H1 (cell line): ENCODE measurements at regions not wholly inside any gene's neighbourhood (a gene's known extent, or its start where the extent isn't known, plus 50 kb on each side); places are given as distances from the start of the nearest gene placed in this dataset.
"Not testable (repeated sequence)": the region's sequence is repeated elsewhere in the genome, so short reads cannot be mapped to it uniquely, and the experiment has no call there.

Source experiments
- CTCF ChIA-PET: fragments of 300-600 bp; sonication (Branson Sonifier 250); formaldehyde crosslinking; loops from one replicate; lab custom pipeline; 2021; ENCODE audit not compliant: partially characterized antibody; lab: Charles Lee
- POLR2A ChIA-PET: fragments of 300-600 bp; sonication (Branson Sonifier 250); formaldehyde crosslinking; loops from one replicate; lab custom pipeline; 2021; ENCODE audit warnings: inconsistent platforms; ENCODE audit not compliant: partially characterized antibody; lab: Charles Lee
- DNase-seq, 2 experiments: peaks; one replicate each; pipeline versions ENCODE4 v3.0.0 to v3.0.0-alpha.2; 2010 to 2022; ENCODE audit warnings: low spot score in 2 of 2, low read depth in 1 of 2, mixed read lengths in 1 of 2
- FAIRE-seq: peaks from 2 replicates; lab custom pipeline; 2011; peaks lifted over from hg19 to GRCh38; lab: Jason Lieb, UNC
- H2AFZ ChIP-seq: 2 replicates; pipeline ENCODE4 v1.8.1; 2012; ENCODE audit warnings: low read length, inconsistent platforms
- H2AK5ac ChIP-seq: 2 replicates; pipeline ENCODE4 v1.6.1; 2013; ENCODE audit warnings: low read depth, low read length
- H2BK120ac ChIP-seq: replicated peaks from 2 replicates; pipeline ENCODE3; 2013; ENCODE audit warnings: low read depth, low read length, inconsistent platforms
- H2BK12ac ChIP-seq: 2 replicates; pipeline ENCODE4 v1.6.1; 2013; ENCODE audit warnings: low read depth, low read length
- H2BK15ac ChIP-seq: 2 replicates; pipeline ENCODE4 v1.6.1; 2013; ENCODE audit warnings: low read length
- H2BK20ac ChIP-seq: 2 replicates; pipeline ENCODE4 v1.6.1; 2013; ENCODE audit warnings: low read length
- H2BK5ac ChIP-seq: 2 replicates; pipeline ENCODE4 v1.6.1; 2013; ENCODE audit warnings: low read depth, low read length
- H3K14ac ChIP-seq: 2 replicates; pipeline ENCODE4 v1.6.1; 2013; ENCODE audit warnings: inconsistent platforms; ENCODE audit not compliant: insufficient read length
- H3K18ac ChIP-seq: 2 replicates; pipeline ENCODE4 v1.6.1; 2013; ENCODE audit warnings: low read length; ENCODE audit errors: extremely low read depth
- H3K23ac ChIP-seq: 2 replicates; pipeline ENCODE4 v1.6.1; 2013; ENCODE audit warnings: inconsistent platforms; ENCODE audit not compliant: insufficient read length
- H3K23me2 ChIP-seq: 2 replicates; pipeline ENCODE4 v1.6.1; 2013; ENCODE audit warnings: low read depth, low read length
- H3K27ac ChIP-seq: 2 replicates; pipeline ENCODE4 v1.6.1; 2011; ENCODE audit warnings: low read depth, low read length, inconsistent platforms
- H3K27me3 ChIP-seq, 4 experiments: replicated peaks in 1 of 4; 1 replicate in 1 of 4; 2 replicates in 3 of 4; pipeline versions ENCODE4 v1.6.1 to v1.8.1; 2011 to 2013; ENCODE audit warnings: low read length in 3 of 4, mild to moderate bottlenecking in 3 of 4, inconsistent platforms in 2 of 4, mixed read lengths in 2 of 4, moderate library complexity in 1 of 4; ENCODE audit not compliant: control insufficient read depth in 3 of 4, insufficient read depth in 3 of 4; ENCODE audit errors: extremely low read depth in 1 of 4
- H3K36me3 ChIP-seq, 4 experiments: 2 replicates each; pipeline versions ENCODE4 v1.6.1 to v1.8.1; 2011 to 2013; ENCODE audit warnings: mild to moderate bottlenecking in 4 of 4, low read length in 3 of 4, moderate library complexity in 2 of 4, control low read depth in 1 of 4, inconsistent platforms in 1 of 4; ENCODE audit not compliant: insufficient read depth in 4 of 4, control insufficient read depth in 2 of 4
- H3K4ac ChIP-seq: replicated peaks from 2 replicates; pipeline ENCODE3; 2013; ENCODE audit warnings: low read length, low read depth, mixed read lengths, inconsistent platforms; ENCODE audit not compliant: insufficient read length
- H3K4me1 ChIP-seq, 4 experiments: replicated peaks in 1 of 4; 1 replicate in 1 of 4; 2 replicates in 3 of 4; pipeline versions ENCODE4 v1.6.1 to v1.8.1; 2011 to 2013; ENCODE audit warnings: low read length in 3 of 4, inconsistent platforms in 2 of 4, mixed read lengths in 1 of 4; ENCODE audit not compliant: insufficient read depth in 4 of 4, control insufficient read depth in 3 of 4
- H3K4me2 ChIP-seq, 2 experiments: 2 replicates each; pipeline versions ENCODE4 v1.6.1 to v1.8.1; 2011 to 2013; ENCODE audit warnings: low read depth in 2 of 2, low read length in 2 of 2, control low read depth in 1 of 2, inconsistent platforms in 1 of 2, mild to moderate bottlenecking in 1 of 2; ENCODE audit not compliant: insufficient read depth in 1 of 2
- H3K4me3 ChIP-seq, 4 experiments: fragments of 200-600, 300-600 bp in 1 of 4; sonication (generic), shearing (Covaris generic), sonication (Bioruptor Twin) in 1 of 4; 2 replicates each; pipeline versions ENCODE4 v1.5.1 to v1.8.1; 2011 to 2016; ENCODE audit warnings: low read length in 4 of 4, low read depth in 3 of 4, control low read depth in 2 of 4, inconsistent platforms in 2 of 4, mild to moderate bottlenecking in 2 of 4, mixed read lengths in 1 of 4, moderate library complexity in 1 of 4; ENCODE audit not compliant: insufficient read depth in 2 of 4; ENCODE audit errors: extremely low read depth in 1 of 4
- H3K56ac ChIP-seq: replicated peaks from 2 replicates; pipeline ENCODE3; 2013; ENCODE audit warnings: low read depth, mild to moderate bottlenecking, mixed read lengths, low read length, inconsistent platforms; ENCODE audit not compliant: insufficient read length
- H3K79me1 ChIP-seq: 2 replicates; pipeline ENCODE4 v1.6.1; 2013; ENCODE audit warnings: low read depth, low read length, control low read depth
- H3K79me2 ChIP-seq, 2 experiments: 2 replicates each; pipeline versions ENCODE4 v1.6.1 to v1.8.1; 2012 to 2013; ENCODE audit warnings: low read length in 2 of 2, mild to moderate bottlenecking in 2 of 2, inconsistent platforms in 1 of 2; ENCODE audit not compliant: insufficient read depth in 2 of 2, control insufficient read depth in 1 of 2
- H3K9ac ChIP-seq, 4 experiments: replicated peaks in 1 of 4; 1 replicate in 1 of 4; 2 replicates in 3 of 4; pipeline versions ENCODE4 v1.6.1 to v1.8.1; 2011 to 2013; ENCODE audit warnings: low read depth in 3 of 4, low read length in 3 of 4, control low read depth in 2 of 4, mild to moderate bottlenecking in 2 of 4, moderate library complexity in 2 of 4, inconsistent platforms in 1 of 4; ENCODE audit errors: extremely low read depth in 1 of 4
- H3K9me3 ChIP-seq, 2 experiments: 2 replicates each; pipeline versions ENCODE4 v1.6.1 to v1.8.1; 2012 to 2013; ENCODE audit warnings: mild to moderate bottlenecking in 2 of 2, moderate library complexity in 2 of 2, control low read depth in 1 of 2, inconsistent platforms in 1 of 2, low read depth in 1 of 2, low read length in 1 of 2, mixed read lengths in 1 of 2; ENCODE audit not compliant: insufficient read depth in 2 of 2
- H4K20me1 ChIP-seq, 2 experiments: replicated peaks in 1 of 2; 2 replicates each; pipeline versions ENCODE3 to v1.8.1; 2011 to 2013; ENCODE audit warnings: inconsistent platforms in 2 of 2, low read length in 2 of 2, mild to moderate bottlenecking in 1 of 2; ENCODE audit not compliant: insufficient read depth in 2 of 2, control insufficient read depth in 1 of 2
- H4K5ac ChIP-seq: 2 replicates; pipeline ENCODE4 v1.6.1; 2013; ENCODE audit warnings: low read length, low read depth, mixed read lengths, inconsistent platforms; ENCODE audit not compliant: insufficient read length
- H4K8ac ChIP-seq: 2 replicates; pipeline ENCODE4 v1.8.0; 2013; ENCODE audit warnings: mild to moderate bottlenecking, moderate library complexity, low read length, inconsistent platforms; ENCODE audit not compliant: insufficient read depth; ENCODE audit errors: extremely low read depth
- H4K91ac ChIP-seq: replicated peaks from 2 replicates; pipeline ENCODE3; 2013; ENCODE audit warnings: low read length, mixed read lengths, inconsistent platforms; ENCODE audit not compliant: insufficient read length
- USF2 ChIP-seq: IDR thresholded peaks from 2 replicates; pipeline ENCODE4 v1.6.1; 2011; ENCODE audit warnings: low read length, improper control_type of control experiment
- WGBS, 2 experiments: shearing (Covaris generic) in 1 of 2; methylation state at CpG; one replicate each; pipeline versions ENCODE4 v1.1.6 to v1.1.7; 2013 to 2015; ENCODE audit warnings: low lambda C conversion rate in 2 of 2, mixed read lengths in 2 of 2, inconsistent platforms in 1 of 2, low coverage in 1 of 2, missing lambda C conversion rate in 1 of 2; ENCODE audit not compliant: insufficient replicate concordance in 2 of 2, insufficient coverage in 1 of 2, insufficient read length in 1 of 2; ENCODE audit errors: extremely low coverage in 1 of 2, missing lambda C conversion rate in 1 of 2; 5-methylcytosine and 5-hydroxymethylcytosine counted together

- no peak for TF ChIP-seq USF2
These were observed 119.9 kb downstream of the HNMT start (continued) for GRCh38 chr2:138084206-138084605.

- not testable (repeated sequence) for H3K14ac ChIP-seq, H3K27ac ChIP-seq, DNase-seq
These were observed 121.2 kb downstream of the HNMT start for GRCh38 chr2:138085441-138085840.

More at GRCh38 chr2:138085441-138085840, 121.2 kb downstream of the HNMT start:
- H4K20me1 ChIP-seq, H2AK5ac ChIP-seq, H2BK120ac ChIP-seq, H2AFZ ChIP-seq, H3K4me1 ChIP-seq, H3K9me3 ChIP-seq, H3K9ac ChIP-seq, H2BK20ac ChIP-seq, H3K56ac ChIP-seq, H3K79me2 ChIP-seq, H3K4me2 ChIP-seq, POLR2A ChIA-PET, H3K79me1 ChIP-seq, H3K27me3 ChIP-seq, H2BK15ac ChIP-seq, H4K8ac ChIP-seq, FAIRE-seq, H3K4me3 ChIP-seq, H4K5ac ChIP-seq, H3K23me2 ChIP-seq, H3K4ac ChIP-seq, H3K36me3 ChIP-seq, H3K23ac ChIP-seq, H3K18ac ChIP-seq, H2BK5ac ChIP-seq, H2BK12ac ChIP-seq, H4K91ac ChIP-seq: not testable (repeated sequence)
- CTCF ChIA-PET = interaction anchor here (0.6 to 1.0 kb wide), 2 partner anchors 51 to 1955 kb away, joined by 3 read pairs; no protein-coding TSS in a partner anchor
- WGBS, 2 experiments = 94% methylated on average over 1 of the region's 1 CpG; no CpG with 5 or more reads in 1 of the 2 experiments
